Cardiac muscle cell (in vitro differentiated cells and primary cell): ENCODE measurements at regions not wholly inside any gene's neighbourhood (a gene's known extent, or its start where the extent isn't known, plus 50 kb on each side); places are given as distances from the start of the nearest gene placed in this dataset.

Experiments
- DNase-seq, 2 donors: peaks; one replicate each; pipeline versions ENCODE4 v3.0.0 to v3.0.0-alpha.2; 2010 to 2017; ENCODE audit warnings: low read depth in 1 of 2, low spot score in 1 of 2
- H3K27ac ChIP-seq: fragments of 200-600 bp; sonication (generic); 2 replicates; pipeline ENCODE4 v1.5.1; 2016
- H3K27me3 ChIP-seq: fragments of 200-600 bp; sonication (generic); 2 replicates; pipeline ENCODE4 v1.6.0; 2016; ENCODE audit warnings: control low read depth
- H3K36me3 ChIP-seq: fragments of 200-600 bp; sonication (generic); 2 replicates; pipeline ENCODE4 v1.5.1; 2016; ENCODE audit warnings: control low read depth
- H3K4me1 ChIP-seq: fragments of 200-600 bp; sonication (generic); 2 replicates; pipeline ENCODE4 v1.8.1; 2017; ENCODE audit warnings: low read depth, mild to moderate bottlenecking, mixed run types
- H3K4me3 ChIP-seq: fragments of 200-600 bp; sonication (generic); 2 replicates; pipeline ENCODE4 v1.5.1; 2016; ENCODE audit warnings: mild to moderate bottlenecking
- H3K9me3 ChIP-seq: fragments of 200-600 bp; sonication (generic); 2 replicates; pipeline ENCODE4 v1.5.1; 2017; ENCODE audit warnings: low read depth, mild to moderate bottlenecking, control low read depth
- CTCF ChIP-seq: IDR thresholded peaks from 2 replicates; pipeline ENCODE4 v1.5.1; 2012; ENCODE audit warnings: low read depth, mild to moderate bottlenecking, low read length

DNA sequence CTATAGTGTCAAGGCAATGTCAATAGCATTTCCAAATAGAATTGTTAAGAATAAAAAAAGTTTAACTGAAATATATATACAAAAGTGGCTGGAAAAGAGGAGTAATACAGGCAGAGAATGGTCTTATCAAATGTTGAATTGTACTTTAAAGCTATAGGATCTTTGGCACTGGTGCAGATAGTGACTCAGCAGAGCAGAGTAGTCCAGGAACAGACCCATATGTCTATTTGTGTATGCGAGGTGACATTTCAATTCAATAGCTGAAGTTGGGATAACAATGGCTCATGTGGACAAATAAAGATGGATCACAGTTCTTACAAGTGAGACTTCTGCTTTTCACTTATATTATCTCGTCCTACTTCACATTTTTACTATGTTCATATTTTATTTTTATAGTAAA, 543.0 kb upstream of the B3GALT2 start:
- Histone ChIP-seq H3K9me3 (no peaks in the 10 kb centered on the region), H3K27ac (no peak overlapping the region), H3K4me1 (peaks cover 16% of the 10 kb centered on the region), H3K36me3 (no peaks in the 10 kb centered on the region), H3K27me3 (no peaks in the 10 kb centered on the region), H3K4me3 (no peak overlapping the region)
- peak; percentile 19 to 32 for DNase-seq
- no peak for TF ChIP-seq CTCF

- no peak for DNase-seq
- H3K4me1 ChIP-seq = peaks cover 16% of the 10 kb centered on the region
- H3K4me3 ChIP-seq = no peak overlapping the region
- no peak overlapping the region for H3K27ac ChIP-seq
- no peaks in the 10 kb centered on the region for H3K27me3 ChIP-seq
- TF ChIP-seq CTCF = no peak
- H3K36me3 ChIP-seq = no peaks in the 10 kb centered on the region
- H3K9me3 ChIP-seq = no peaks in the 10 kb centered on the region
Observed at GRCh38 chr1:193727850-193728249, 541.4 kb upstream of the B3GALT2 start.

- DNase-seq = no peak
- H3K4me1 ChIP-seq = peaks cover 16% of the 10 kb centered on the region
- H3K9me3 ChIP-seq = no peaks in the 10 kb centered on the region
- H3K27ac ChIP-seq = no peak overlapping the region
- no peaks in the 10 kb centered on the region for H3K27me3 ChIP-seq
- H3K4me3 ChIP-seq = no peak overlapping the region
- no peaks in the 10 kb centered on the region for H3K36me3 ChIP-seq
- TF ChIP-seq CTCF = no peak
Observed at GRCh38 chr1:193726722-193727121, 540.3 kb upstream of the B3GALT2 start.

GRCh38 chr1:193712392-193712791, 526.0 kb upstream of the B3GALT2 start:
- H3K27me3 ChIP-seq = no peaks in the 10 kb centered on the region
- H3K4me1 ChIP-seq = no peaks in the 10 kb centered on the region
- no peak for DNase-seq
- no peak overlapping the region for H3K27ac ChIP-seq
- no peak overlapping the region for H3K4me3 ChIP-seq
- no peaks in the 10 kb centered on the region for H3K9me3 ChIP-seq
- TF ChIP-seq CTCF = no peak
- no peaks in the 10 kb centered on the region for H3K36me3 ChIP-seq

- Histone ChIP-seq H3K27me3 (no peaks in the 10 kb centered on the region), H3K27ac (no peak overlapping the region), H3K4me1 (no peaks in the 10 kb centered on the region), H3K9me3 (no peaks in the 10 kb centered on the region), H3K4me3 (no peak overlapping the region), H3K36me3 (no peaks in the 10 kb centered on the region)
- no peak for DNase-seq
- TF ChIP-seq CTCF = no peak
Observed at GRCh38 chr1:193709607-193710006, 523.2 kb upstream of the B3GALT2 start.
